Gastroesophageal sphincter (tissue), 4 donors: ENCODE measurements at regions not wholly inside any gene's neighbourhood (a gene's known extent, or its start where the extent isn't known, plus 50 kb on each side); places are given as distances from the start of the nearest gene placed in this dataset.

ENCODE experiments used
- ATAC-seq: fragments of 150-250 bp; one replicate; pipeline ENCODE4 v1.9.1; 2016; ENCODE audit warnings: mild to moderate bottlenecking, moderate library complexity
- H3K27ac ChIP-seq, 4 donors: fragments of 200-600 bp; sonication (generic) in 3 of 4; 1 replicate in 3 of 4; 2 replicates in 1 of 4; pipeline ENCODE4 v1.5.1; 2016 to 2019
- H3K27me3 ChIP-seq: fragments of 200-600 bp; sonication (generic); one replicate; pipeline ENCODE4 v1.5.1; 2019
- H3K36me3 ChIP-seq, 2 donors: fragments of 200-600 bp; sonication (generic); one replicate each; pipeline ENCODE4 v1.5.1; 2019; ENCODE audit warnings: control low read depth in 1 of 2
- H3K4me1 ChIP-seq, 3 donors: fragments of 200-600 bp; sonication (generic); 1 replicate in 2 of 3; 2 replicates in 1 of 3; pipeline ENCODE4 v1.5.1; 2016 to 2019; ENCODE audit warnings: control low read depth in 2 of 3
- H3K4me3 ChIP-seq, 2 donors: fragments of 200-600 bp; sonication (generic); one replicate each; pipeline ENCODE4 v1.5.1; 2019; ENCODE audit warnings: mild to moderate bottlenecking in 1 of 2, moderate library complexity in 1 of 2
- H3K9me3 ChIP-seq, 3 donors: fragments of 200-600 bp; sonication (generic); one replicate each; pipeline ENCODE4 v1.5.1; 2017 to 2019; ENCODE audit warnings: control low read depth in 2 of 3
- EP300 ChIP-seq: sonication (generic); formaldehyde crosslinking; IDR thresholded peaks from one replicate; pipeline ENCODE4 v1.6.1; 2017; ENCODE audit warnings: antibody characterized with exemption, mild to moderate bottlenecking
- POLR2A ChIP-seq, 2 donors: fragments of 450-650 bp; IDR thresholded peaks; one replicate each; pipeline ENCODE4 v1.6.1; 2017; ENCODE audit warnings: antibody characterized with exemption in 2 of 2, mild to moderate bottlenecking in 2 of 2, moderate library complexity in 1 of 2
- POLR2AphosphoS5 ChIP-seq: sonication (generic); formaldehyde crosslinking; IDR thresholded peaks from one replicate; pipeline ENCODE4 v1.6.1; 2017; ENCODE audit warnings: antibody characterized with exemption
- WGBS, 2 donors: methylation state at CpG; one replicate each; pipeline ENCODE4 v1.1.5; 2018; ENCODE audit warnings: low coverage in 1 of 2; 5-methylcytosine and 5-hydroxymethylcytosine counted together
- TF ChIP-seq, protein P1 (sequence below), 4 experiments: fragments of 200-600 bp in 2 of 4; fragments of 450-650 bp in 2 of 4; sonication (generic) in 1 of 4; IDR thresholded peaks; one replicate each; pipeline ENCODE4 v1.5.1; 2017 to 2019; ENCODE audit warnings: antibody characterized with exemption in 4 of 4, mild to moderate bottlenecking in 2 of 4, moderate library complexity in 2 of 4

DNA sequence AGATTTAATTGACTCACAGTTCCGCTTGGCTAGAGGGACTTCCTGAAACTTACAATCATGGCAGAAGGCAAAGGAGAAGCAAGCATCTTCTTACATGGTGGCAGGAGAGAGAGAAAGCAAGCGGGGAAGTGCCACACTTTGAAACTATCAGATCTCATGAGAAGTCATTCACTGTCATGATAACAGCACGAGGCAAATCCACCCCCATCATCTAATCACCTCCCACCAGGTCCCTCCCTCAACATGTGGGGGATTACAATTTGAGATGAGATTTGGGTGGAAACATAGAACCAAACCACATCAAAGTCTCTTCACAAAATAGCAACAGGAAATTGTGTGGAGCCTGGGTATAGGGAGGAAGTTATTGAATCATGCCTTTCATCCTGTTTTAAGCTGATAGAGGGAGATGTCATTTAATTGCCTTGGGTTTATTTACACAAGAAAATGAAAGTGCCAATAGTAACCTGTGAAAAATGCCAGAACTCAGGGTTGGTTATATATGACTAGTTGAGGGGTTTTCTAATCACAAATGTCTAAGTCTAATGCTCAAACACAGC lies 624.8 kb upstream of the LMCD1 start:
- TF ChIP-seq POLR2AphosphoS5 (no peak), EP300 (no peak), POLR2A (IDR thresholded peaks at IDR 0.05) (no peak)
- TF ChIP-seq, protein P1, sequence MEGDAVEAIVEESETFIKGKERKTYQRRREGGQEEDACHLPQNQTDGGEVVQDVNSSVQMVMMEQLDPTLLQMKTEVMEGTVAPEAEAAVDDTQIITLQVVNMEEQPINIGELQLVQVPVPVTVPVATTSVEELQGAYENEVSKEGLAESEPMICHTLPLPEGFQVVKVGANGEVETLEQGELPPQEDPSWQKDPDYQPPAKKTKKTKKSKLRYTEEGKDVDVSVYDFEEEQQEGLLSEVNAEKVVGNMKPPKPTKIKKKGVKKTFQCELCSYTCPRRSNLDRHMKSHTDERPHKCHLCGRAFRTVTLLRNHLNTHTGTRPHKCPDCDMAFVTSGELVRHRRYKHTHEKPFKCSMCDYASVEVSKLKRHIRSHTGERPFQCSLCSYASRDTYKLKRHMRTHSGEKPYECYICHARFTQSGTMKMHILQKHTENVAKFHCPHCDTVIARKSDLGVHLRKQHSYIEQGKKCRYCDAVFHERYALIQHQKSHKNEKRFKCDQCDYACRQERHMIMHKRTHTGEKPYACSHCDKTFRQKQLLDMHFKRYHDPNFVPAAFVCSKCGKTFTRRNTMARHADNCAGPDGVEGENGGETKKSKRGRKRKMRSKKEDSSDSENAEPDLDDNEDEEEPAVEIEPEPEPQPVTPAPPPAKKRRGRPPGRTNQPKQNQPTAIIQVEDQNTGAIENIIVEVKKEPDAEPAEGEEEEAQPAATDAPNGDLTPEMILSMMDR (IDR thresholded peaks at IDR 0.05) = no peak
- Histone ChIP-seq H3K36me3 (no peaks in the 10 kb centered on the region), H3K4me3 (no peak overlapping the region), H3K4me1 (no peaks in the 10 kb centered on the region), H3K9me3 (no peaks in the 10 kb centered on the region), H3K27ac (no peak overlapping the region), H3K27me3 (no peaks in the 10 kb centered on the region)
- ATAC-seq = no peak
- 50 to 86% methylated on average over 1 to 2 of the region's 3 CpGs for WGBS, 2 donors

DNA sequence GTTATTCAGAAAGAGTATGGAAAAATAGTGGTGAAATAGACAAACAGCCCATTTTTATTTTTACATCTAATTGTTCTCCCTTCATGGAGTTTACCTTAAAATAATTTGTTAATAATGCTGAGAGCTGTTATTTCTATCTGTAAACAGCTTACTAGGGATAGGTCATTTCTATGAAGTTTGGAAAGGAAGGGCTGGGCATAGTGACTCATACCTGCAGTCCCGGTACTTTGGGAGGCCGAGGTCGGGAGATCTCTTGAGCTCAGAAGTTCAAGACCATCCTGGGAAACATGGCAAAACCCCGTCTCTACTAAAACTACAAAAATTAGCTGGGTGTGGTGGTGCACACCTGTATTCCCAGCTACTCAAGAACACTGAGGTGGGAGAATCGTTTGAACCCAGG lies 624.3 kb upstream of the LMCD1 start:
- ATAC-seq = no peak
- Histone ChIP-seq H3K9me3 (no peaks in the 10 kb centered on the region), H3K4me3 (no peak overlapping the region), H3K27me3 (no peaks in the 10 kb centered on the region), H3K27ac (no peak overlapping the region), H3K36me3 (no peaks in the 10 kb centered on the region), H3K4me1 (no peaks in the 10 kb centered on the region)
- WGBS, 2 donors = 100% methylated on average over 2 of the region's 5 CpGs; no CpG with 5 or more reads in 1 of the 2 donors
- TF ChIP-seq, protein P1 (IDR thresholded peaks at IDR 0.05) = no peak
- TF ChIP-seq EP300 (no peak), POLR2A (IDR thresholded peaks at IDR 0.05) (no peak), POLR2AphosphoS5 (no peak)

DNA sequence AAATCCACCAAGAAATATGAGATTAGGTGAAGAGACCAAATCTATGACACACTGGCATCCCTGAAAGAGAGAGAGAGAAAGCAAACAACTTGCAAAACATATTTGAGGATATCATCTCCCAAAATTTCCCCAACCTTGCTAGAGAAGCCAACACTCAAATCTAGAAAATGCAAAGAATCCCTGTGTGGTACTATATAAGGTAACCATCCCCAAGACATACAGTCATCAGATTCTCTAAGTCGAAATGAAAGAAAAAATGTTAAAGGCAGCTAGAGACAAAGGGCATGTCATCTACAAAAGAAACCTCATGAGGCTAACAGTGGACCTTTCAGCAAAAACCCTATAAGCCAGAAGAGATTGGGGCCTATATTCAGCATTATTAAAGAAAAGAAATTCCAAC lies 622.1 kb upstream of the LMCD1 start:
- H3K4me3 ChIP-seq = no peak overlapping the region
- no peaks in the 10 kb centered on the region for H3K4me1 ChIP-seq
- WGBS, 2 donors = 72 to 86% methylated on average over 1 of the region's 1 CpG
- no peaks in the 10 kb centered on the region for H3K36me3 ChIP-seq
- TF ChIP-seq EP300 (no peak), POLR2A (IDR thresholded peaks at IDR 0.05) (no peak), POLR2AphosphoS5 (no peak)
- TF ChIP-seq, protein P1 (IDR thresholded peaks at IDR 0.05) = no peak
- no peaks in the 10 kb centered on the region for H3K27me3 ChIP-seq
- no peak for ATAC-seq
- peaks cover 0 to 3% (median 0%) of the 10 kb centered on the region in 3 donors for H3K9me3 ChIP-seq
- no peak overlapping the region for H3K27ac ChIP-seq

DNA sequence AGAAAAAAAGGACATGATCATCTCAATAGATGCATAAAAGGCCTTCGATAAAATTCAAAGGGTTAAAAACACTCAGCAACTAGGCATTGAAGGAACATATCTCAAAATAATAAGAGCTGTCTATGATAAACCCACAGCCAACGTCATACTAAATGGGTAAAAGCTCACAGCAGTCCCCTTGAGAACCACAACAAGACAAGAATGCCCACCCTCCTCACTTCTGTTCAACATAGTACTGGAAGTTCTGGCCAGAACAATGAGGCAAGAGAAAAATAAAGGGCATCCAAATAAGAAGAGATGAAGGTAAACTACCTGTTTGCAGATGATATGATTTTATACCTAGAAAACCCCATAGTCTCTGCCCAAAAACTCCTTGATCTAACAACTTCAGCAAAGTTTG lies 619.7 kb upstream of the LMCD1 start:
- TF ChIP-seq EP300 (no peak), POLR2A (IDR thresholded peaks at IDR 0.05) (no peak), POLR2AphosphoS5 (no peak)
- TF ChIP-seq, protein P1 (IDR thresholded peaks at IDR 0.05) = no peak
- Histone ChIP-seq H3K27ac (no peak overlapping the region), H3K36me3 (no peaks in the 10 kb centered on the region), H3K4me1 (no peaks in the 10 kb centered on the region), H3K4me3 (no peak overlapping the region), H3K27me3 (no peaks in the 10 kb centered on the region), H3K9me3 (peaks cover 0 to 17% (median 0%) of the 10 kb centered on the region in 3 donors)
- WGBS, 2 donors = 83 to 90% methylated on average over 2 of the region's 2 CpGs
- ATAC-seq = no peak

DNA sequence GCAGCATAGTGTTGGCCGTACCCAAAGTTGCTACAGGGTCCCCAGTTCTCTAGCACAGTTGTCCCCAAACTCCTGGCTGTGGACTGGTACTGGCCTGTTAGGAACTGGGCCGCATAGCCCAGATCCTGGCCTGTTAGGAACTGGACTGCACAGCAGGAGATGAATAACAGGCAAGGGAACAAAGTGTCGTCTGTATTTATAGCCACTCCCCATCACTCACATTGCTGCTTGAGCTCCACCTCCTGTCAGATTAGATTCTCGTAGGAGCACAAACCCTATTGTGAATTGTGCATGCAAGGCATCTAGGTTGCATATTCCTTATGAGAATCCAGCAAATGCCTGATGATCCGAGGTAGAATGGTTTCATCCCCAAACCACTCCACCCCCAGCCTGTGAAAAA lies 604.0 kb upstream of the LMCD1 start:
- H3K9me3 ChIP-seq = peaks cover 0 to 7% (median 0%) of the 10 kb centered on the region in 3 donors
- no peaks in the 10 kb centered on the region for H3K4me1 ChIP-seq
- WGBS, 2 donors = 83% methylated on average over 1 of the region's 5 CpGs; no CpG with 5 or more reads in 1 of the 2 donors
- no peak for ATAC-seq
- no peak overlapping the region for H3K27ac ChIP-seq
- TF ChIP-seq POLR2A (IDR thresholded peaks at IDR 0.05) (no peak), EP300 (no peak)
- TF ChIP-seq, protein P1 (IDR thresholded peaks at IDR 0.05) = no peak
- H3K27me3 ChIP-seq = no peaks in the 10 kb centered on the region
- H3K36me3 ChIP-seq = no peaks in the 10 kb centered on the region
- H3K4me3 ChIP-seq = no peak overlapping the region
